ENCODE measurements at regions not wholly inside any gene's neighbourhood (a gene's known extent, or its start where the extent isn't known, plus 50 kb on each side); places are given as distances from the start of the nearest gene placed in this dataset.

GRCh38 chr20:40607927-40608326 lies 81.1 kb downstream of the MAFB start:
- no peak for TF ChIP-seq EZH2phosphoT487 (IDR thresholded peaks at IDR 0.05; ENCODE audit: low read depth, severe bottlenecking, unreplicated experiment)
- no peak for TF ChIP-seq CTCF (IDR thresholded peaks at IDR 0.05; ENCODE audit: poor library complexity)
- TF ChIP-seq EZH2 (IDR thresholded peaks at IDR 0.05; ENCODE audit: borderline replicate concordance), result no peak
